Stimulated activated CD8-positive, alpha-beta memory T cell treated with anti-CD3 and anti-CD28 coated beads, Interleukin-12 subunit alpha, Interleukin-12 subunit beta, amount 100 ng/mL, for 24 hours (primary cell): ENCODE measurements at regions not wholly inside any gene's neighbourhood (a gene's known extent, or its start where the extent isn't known, plus 50 kb on each side); places are given as distances from the start of the nearest gene placed in this dataset.
"Not testable (repeated sequence)": the region's sequence is repeated elsewhere in the genome, so short reads cannot be mapped to it uniquely, and the experiment has no call there.

Experiments used
- DNase-seq: peaks from one replicate; pipeline ENCODE4 v3.0.0-alpha.2; 2020; ENCODE audit errors: extremely low read depth

DNA sequence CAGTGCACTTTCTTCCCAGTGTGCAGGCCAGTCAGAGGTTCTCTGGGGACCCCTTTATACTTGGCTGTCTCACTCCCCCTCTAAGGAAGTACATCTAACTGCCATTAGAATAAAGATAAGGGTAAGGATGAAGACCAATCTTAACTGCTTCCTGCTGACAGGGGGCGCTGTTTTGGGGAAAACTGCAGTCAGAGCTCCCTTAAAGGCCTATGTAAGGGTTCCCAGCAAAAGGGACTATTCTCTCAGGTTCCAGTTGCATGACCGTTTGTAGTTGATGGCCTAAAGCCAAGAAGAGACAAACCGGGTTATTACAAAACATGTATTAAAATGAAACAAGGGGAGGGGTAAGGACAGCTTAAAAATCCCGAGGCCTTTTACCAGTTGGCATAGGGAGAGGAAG, 115.6 kb upstream of the SPIN4 start:
- no peak for DNase-seq

DNA sequence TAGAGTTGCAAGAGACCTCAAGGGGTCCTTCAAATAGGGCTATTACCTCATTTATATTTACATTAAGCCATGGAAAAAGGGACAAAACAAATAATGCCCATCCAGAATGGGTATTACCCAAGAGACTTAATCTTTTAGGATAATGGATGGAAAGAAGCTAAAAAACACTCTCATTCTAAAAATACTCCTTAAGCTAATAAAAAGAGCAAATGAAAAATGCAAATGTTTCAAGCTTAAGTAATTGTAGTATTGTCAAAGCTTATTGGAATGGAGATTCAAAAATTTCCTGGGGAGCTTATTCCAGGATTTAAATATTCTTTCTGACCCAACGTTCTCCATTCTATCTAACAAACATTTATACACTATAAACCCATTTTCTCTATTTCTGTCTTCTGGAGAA, 107.8 kb upstream of the SPIN4 start:
- no peak for DNase-seq

DNA sequence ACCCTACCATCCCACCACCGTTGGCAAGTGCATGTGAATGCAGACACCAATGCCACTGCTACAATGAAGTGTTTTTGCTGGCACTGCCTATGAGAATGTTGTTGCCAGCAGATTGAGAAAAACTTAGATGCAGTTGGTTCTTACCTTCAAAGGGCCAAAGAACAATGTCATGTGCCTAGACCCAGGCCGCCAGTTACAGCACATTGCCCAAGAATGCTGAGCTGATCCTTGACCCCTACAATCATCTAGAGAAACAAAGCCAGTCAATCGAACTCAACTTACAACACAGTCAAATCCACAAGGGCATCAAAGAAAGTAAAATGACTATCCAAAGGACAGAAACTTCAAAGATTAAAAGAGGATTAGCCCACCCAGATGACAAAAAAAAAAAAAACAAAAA, 102.4 kb upstream of the SPIN4 start:
- DNase-seq, result no peak

DNA sequence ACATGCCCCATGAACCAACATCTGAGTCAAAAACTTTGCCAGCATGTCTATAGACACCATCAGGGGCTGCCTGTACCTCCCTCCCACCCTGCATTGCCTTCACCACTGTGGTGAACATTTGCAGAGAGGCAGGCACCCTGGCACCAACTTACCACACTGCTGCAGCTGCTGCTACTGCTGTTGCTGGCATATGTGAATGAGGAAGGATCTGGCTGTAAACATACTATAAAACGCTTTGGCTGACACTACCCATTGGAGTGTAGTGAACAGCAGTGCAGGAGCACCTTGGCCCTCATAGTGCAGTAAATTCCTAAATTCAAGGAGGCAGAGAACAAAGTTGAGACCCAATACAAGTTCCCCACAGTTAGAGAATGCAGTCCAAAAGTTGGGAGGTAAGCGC, 90.6 kb upstream of the SPIN4 start:
- no peak for DNase-seq

DNA sequence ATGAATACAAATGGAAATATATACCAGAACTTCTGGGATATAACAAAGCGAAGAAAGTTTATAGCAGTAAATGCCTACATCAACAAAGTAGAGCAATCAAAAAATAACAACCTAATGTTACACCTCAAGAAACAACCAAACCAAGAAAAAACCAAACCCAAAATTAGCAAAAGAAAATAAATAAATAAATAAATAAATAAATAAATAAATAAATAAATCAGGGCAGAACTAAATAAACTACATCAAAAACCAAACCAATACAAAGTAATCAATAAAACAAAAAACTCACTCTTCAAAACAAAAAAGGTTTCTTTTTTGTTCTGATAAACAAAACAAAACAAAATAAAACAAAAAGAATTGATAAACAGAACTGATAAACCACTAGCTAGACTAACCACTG, 88.4 kb upstream of the SPIN4 start:
- no peak for DNase-seq

DNA sequence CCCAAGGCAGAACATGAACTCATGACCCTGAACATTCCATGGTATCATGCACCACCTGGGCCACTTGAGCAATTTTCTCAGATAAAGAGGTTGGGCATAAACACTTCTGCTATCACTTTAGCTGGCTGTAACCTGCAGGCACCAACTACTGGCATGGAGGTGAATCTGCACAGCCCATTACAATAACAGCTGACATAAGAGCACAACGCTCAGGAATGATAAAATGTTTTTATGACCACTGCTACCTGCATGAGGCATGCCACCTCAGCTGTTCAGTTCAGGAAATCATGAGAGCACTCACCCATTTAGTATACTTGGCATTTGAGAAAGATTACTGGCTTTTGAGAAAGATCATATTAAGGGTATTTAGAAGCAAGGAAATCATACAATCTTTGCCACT, 85.7 kb upstream of the SPIN4 start:
- DNase-seq, result no peak

DNA sequence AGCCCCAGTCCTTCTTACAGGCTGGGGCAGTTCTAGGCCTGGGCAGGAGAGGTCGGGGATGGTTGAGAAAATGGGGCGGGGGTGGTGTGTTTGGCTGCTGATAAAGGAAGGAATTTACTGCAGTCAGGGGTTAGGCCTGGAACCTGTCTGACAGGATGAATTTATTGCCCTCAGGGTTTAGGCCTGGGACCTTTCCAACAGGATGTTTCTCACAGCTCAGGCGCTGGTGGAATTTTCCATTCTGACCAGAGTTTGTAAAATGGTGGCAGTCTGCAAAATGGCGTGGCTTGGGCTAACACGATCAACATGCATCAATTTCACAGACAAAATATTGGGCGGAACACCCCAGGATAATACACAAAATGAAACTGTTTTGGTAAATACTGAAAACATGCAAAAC, 83.5 kb upstream of the SPIN4 start:
- no peak for DNase-seq

DNA sequence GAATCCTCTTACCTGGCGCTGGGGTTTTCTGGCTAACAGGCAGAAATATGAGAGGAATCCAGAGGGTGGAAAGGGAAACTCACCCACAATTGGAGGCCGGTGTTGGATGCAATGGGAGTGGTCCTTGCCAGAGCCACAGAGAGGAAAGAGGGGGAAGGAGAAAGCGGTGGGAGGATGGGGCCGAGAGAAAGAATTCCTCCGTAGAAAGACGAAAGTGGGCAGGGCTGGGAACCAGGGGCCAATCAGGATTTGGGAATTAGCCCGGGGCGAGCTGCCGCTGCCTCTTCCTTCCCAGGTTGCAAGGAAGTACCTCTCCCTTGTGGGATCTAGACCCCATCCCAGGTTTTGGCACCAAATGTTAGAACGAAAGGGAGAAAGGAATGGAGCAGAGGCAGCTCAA, 83.1 kb upstream of the SPIN4 start:
- no peak for DNase-seq

DNA sequence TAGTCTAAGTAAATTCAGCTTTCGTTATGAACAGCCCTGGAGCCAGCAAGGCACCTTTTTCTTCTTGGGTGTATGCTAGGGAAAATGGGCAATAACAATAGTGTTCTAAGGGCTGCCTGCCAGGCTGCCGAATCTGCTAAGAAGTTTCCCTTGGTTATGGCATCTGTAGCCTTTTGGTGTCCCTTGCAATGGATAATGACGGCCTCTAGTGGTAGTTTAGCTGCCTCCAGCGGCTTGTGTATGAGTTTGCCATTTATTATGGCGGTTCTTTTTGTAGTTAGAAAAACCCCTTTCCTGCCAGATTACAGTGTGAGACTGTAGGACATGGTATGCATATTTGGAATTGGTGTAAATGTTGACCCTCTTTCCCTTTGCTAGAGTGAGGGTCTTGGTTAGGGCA, 78.9 kb upstream of the SPIN4 start:
- DNase-seq, result no peak

DNA sequence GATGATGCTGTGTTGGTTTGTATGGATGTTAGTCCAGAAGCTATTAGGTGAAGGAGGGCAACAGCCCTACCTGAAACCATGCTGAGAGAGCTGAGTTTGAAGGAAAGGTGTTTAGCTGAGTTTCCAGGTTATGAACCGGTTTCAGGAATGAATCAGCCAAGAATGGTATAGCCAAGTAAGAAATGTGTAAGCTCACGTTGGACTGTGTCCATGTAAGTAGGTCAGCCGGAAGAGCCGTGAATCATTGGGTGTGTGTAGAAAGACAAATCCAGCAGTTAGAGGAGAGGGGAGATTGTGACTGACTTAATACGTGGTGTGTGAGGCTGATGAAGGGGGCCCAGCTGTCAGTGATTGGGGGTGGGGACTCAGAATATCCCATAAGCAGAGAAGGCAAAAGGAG, 77.2 kb upstream of the SPIN4 start:
- DNase-seq, result no peak

DNA sequence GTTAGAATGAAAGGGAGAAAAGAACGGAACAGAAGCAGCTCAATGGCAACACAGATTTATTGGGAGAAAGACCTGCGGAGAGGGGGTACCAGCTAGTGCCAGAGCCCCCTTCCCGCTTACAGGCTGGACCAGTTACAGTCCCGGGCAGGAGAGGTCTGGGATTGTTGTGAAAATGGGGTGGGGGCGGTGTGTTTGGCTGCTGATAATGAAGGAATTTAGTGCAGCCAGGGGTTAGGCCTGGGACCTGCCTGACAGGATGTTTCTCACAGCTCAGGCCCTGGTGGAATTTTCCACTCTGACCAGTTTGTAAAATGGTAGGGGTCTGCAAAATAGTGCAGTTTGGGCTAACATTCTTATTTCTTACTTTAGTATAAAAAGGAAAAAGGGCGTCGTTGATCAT, 75.4 kb upstream of the SPIN4 start:
- no peak for DNase-seq

DNA sequence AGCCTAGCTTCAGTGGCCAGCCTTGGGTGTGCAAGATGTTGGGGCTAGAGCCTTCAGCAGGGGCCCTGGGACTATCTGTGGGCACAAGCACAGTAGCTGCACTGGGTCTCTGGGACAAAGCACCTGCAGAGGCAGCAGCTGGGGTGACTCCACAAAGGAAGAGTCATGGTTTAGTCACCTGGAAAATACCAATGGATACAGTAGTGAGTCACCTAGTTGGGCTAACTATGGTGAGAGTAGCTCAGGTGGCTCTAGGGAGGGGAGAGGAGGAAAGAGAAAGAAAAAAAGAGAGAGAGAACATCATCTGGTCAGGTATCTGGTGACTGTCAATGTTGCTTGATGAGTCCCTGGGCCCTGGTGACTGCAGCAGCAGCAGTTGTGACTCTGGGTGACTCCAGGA, 72.9 kb upstream of the SPIN4 start:
- DNase-seq, result no peak

DNA sequence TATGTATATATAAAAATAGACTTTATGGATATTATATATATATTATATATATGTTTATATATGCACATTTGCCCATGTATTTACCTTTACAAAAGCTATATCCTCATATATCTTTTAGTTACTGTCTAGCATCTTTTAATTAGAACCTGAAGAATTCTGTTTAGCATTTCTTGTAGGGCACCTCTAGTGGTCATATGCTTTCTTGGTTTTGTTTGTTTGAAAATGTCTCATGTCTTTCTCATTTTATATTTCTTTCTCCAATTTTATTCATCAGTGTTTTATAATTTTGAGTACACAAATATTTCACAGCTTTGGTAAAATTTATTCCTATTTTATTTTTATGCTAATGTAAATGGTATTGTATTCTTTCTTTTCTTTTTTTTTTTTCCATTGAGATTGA, 70.3 kb upstream of the SPIN4 start:
- no peak for DNase-seq

DNA sequence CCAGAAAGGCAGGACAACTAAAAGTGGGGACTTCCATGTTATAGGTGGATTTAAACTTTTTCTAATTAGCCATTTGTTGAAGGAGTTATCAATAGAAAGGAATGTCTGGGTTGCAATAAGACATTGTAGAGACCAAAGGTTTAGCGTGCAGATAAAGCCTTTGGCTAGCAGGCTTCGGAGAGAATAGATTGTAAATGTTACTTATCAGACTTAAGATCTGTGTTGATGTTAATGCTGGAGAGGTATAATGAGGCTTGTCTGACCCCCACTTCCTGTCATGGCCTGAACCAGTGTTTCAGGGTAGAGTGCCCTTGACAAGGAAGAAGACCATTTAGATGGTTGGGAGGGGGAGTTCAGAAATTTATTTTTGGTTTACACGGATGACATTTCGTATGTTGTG, 67.1 kb upstream of the SPIN4 start:
- DNase-seq, result no peak

DNA sequence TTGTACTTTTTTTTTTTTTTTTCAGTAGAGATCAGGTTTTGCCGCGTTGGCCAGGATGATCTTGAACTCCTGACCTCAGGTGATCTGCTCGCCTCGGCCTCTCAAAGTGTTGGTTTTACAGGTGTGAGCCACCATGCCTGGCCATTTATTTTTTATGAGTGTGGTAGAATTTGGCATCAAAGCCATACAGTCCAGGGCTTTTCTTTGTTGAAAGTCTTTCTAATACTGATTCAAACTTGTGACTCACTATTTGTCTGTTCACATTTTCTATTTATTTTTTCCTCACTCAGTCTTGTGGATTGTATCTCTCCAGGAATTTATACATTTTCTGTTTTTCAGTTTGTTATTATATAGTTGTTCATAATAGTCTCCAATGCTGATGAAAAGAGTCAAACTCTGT, 66.5 kb upstream of the SPIN4 start:
- DNase-seq, result no peak

DNA sequence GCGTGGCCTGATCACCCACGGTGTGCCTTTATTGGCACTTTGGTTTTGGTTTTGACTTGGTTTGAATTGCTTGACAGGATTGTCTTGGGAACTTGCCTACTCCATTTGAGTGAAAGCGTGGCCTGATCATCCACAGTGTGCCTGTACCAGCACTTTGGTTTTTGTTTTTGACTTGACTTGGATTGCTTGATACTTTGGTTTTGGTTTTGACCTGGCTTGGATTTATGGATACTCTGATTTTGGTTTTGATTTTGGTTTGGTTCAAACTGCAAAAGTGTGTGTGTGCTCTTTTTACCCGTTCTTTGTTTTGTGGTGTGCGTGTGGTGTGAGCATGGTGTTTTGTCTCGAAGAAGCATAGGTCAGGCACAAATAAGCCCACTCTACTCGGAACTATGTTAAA, 58.8 kb upstream of the SPIN4 start:
- not testable (repeated sequence) for DNase-seq

DNA sequence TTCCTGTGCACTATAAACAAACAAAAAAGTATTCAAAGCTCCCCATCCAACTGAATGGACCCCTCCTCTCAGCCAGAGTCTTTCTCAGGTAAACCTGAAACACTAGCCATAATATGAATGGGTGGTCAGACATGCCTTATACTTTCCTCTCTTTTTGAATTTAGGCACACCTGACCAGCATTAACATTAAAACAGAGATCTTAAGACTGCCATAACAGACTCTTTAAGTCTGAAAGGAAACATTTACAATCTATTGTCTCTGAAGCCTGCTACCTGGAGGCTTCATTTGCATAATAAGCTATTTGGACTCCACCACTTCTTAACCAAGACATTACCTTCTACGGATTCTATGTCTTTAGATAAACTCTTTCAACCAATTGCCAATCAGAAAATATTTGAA, 56.9 kb upstream of the SPIN4 start:
- no peak for DNase-seq

DNA sequence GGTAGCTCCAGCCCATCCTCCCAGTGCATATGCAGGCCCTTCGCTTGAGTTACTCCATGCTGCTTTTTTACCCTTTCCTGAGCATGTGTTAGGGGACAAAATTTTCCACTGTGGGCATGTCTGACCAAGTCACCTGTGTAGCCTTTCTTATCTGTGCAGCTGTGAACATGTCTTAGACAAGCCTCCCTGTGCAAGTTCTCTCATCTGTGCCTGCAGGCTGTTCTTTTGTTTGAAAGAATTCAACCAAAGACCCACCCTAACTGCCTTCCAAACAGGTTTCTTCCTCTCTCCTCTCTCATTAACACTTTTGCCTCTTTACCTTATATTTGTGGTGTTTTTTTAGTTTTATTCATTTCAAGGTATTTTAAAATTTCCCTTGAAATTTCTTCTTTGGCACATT, 53.2 kb upstream of the SPIN4 start:
- no peak for DNase-seq

DNA sequence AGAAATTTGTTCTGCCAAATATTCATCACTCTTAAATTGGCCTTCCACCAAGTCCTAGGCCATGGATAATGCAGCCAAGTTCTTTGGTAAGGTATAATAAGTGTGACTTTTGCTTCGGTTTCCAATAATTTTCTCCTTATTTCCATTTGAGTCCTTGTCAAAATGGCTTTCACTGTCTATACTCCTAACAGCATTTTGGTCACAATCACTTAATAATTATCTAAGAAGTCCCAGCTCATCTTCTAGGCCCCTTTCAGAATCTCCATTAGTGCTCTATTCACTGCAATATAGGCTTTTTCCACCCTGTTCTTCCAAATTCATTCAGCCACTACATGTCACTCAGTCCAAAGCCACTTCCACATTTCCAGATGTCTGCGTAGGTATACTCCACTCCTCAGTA, 51.0 kb upstream of the SPIN4 start:
- DNase-seq, result no peak
